Hepatocyte (in vitro differentiated cells): ENCODE measurements at regions not wholly inside any gene's neighbourhood (a gene's known extent, or its start where the extent isn't known, plus 50 kb on each side); places are given as distances from the start of the nearest gene placed in this dataset.

ENCODE experiments used
- DNase-seq: peaks from one replicate; pipeline ENCODE4 v3.0.0-alpha.2; 2016; ENCODE audit warnings: low spot score
- H2AFZ ChIP-seq: fragments of 200-600 bp; sonication (generic); 2 replicates; pipeline ENCODE4 v1.6.0; 2016; ENCODE audit warnings: antibody characterized with exemption, mild to moderate bottlenecking
- H3K27ac ChIP-seq: fragments of 200-600 bp; sonication (generic); 2 replicates; pipeline ENCODE4 v1.5.1; 2016; ENCODE audit warnings: mild to moderate bottlenecking
- H3K27me3 ChIP-seq: fragments of 200-600 bp; sonication (generic); 2 replicates; pipeline ENCODE4 v1.6.1; 2016
- H3K36me3 ChIP-seq: fragments of 200-600 bp; sonication (generic); replicated peaks from 2 replicates; pipeline ENCODE4 v1.5.1; 2016; ENCODE audit warnings: low read depth; ENCODE audit not compliant: insufficient read depth
- H3K4me1 ChIP-seq: fragments of 200-600 bp; sonication (generic); 2 replicates; pipeline ENCODE4 v1.5.1; 2016; ENCODE audit warnings: mild to moderate bottlenecking, moderate library complexity; ENCODE audit not compliant: insufficient read depth
- H3K4me2 ChIP-seq: fragments of 200-600 bp; sonication (generic); 2 replicates; pipeline ENCODE4 v1.6.0; 2016
- H3K4me3 ChIP-seq: fragments of 200-600 bp; sonication (generic); 2 replicates; pipeline ENCODE4 v1.5.1; 2016; ENCODE audit warnings: mild to moderate bottlenecking
- H3K79me2 ChIP-seq: fragments of 200-600 bp; sonication (generic); 2 replicates; pipeline ENCODE4 v1.6.0; 2017; ENCODE audit warnings: mild to moderate bottlenecking
- H3K9me2 ChIP-seq: fragments of 200-600 bp; sonication (generic); replicated peaks from 2 replicates; pipeline ENCODE4 v1.6.0; 2017; ENCODE audit warnings: mild to moderate bottlenecking; ENCODE audit not compliant: insufficient read depth
- H3K9me3 ChIP-seq: fragments of 200-600 bp; sonication (generic); 2 replicates; pipeline ENCODE4 v1.5.1; 2016; ENCODE audit warnings: low read depth, mild to moderate bottlenecking
- H4K20me1 ChIP-seq: fragments of 200-600 bp; sonication (generic); 2 replicates; pipeline ENCODE4 v1.6.0; 2016; ENCODE audit warnings: mild to moderate bottlenecking; ENCODE audit not compliant: insufficient read depth, poor library complexity, severe bottlenecking
- EZH2 ChIP-seq: fragments of 200-600 bp; sonication (generic); IDR thresholded peaks from 2 replicates; pipeline ENCODE4 v1.6.1; 2016; ENCODE audit warnings: antibody characterized with exemption, mild to moderate bottlenecking, borderline replicate concordance
- EZH2phosphoT487 ChIP-seq: fragments of 200-600 bp; sonication (generic); IDR thresholded peaks from one replicate; pipeline ENCODE4 v1.6.1; 2018; ENCODE audit warnings: antibody characterized with exemption, mild to moderate bottlenecking, low read depth, moderate library complexity; ENCODE audit not compliant: unreplicated experiment, severe bottlenecking
- WGBS: methylation state at CpG from one replicate; pipeline ENCODE4 v1.1.6; 2016; ENCODE audit warnings: low lambda C conversion rate; ENCODE audit errors: missing lambda C conversion rate; 5-methylcytosine and 5-hydroxymethylcytosine counted together
- TF ChIP-seq, protein P1 (sequence below): fragments of 200-600 bp; sonication (generic); IDR thresholded peaks from 2 replicates; pipeline ENCODE4 v1.5.1; 2016; ENCODE audit warnings: antibody characterized with exemption, mild to moderate bottlenecking; ENCODE audit not compliant: poor library complexity

DNA sequence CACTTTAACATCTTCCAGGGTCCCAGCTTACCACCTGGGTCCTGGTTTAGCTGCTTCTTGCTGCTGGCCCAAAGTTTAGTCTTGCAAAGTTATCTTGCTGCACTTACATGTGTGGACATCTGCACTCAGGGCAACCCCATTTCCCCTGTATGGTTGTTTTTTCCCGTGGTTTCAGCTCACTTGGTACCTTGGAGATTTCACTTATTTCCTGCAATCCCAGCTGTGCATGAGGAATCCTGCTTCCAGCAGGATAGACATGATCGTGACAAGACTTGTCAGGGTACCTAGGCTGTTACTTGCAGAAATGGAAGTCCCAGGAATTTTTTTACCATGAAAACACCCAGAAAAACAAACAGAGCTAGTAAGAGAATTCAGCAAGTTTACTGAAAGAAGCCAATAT lies 95.9 kb upstream of the LEP start:
- no peaks in the 10 kb centered on the region for H3K4me1 ChIP-seq
- no peak for DNase-seq
- H3K9me3 ChIP-seq, result no peaks in the 10 kb centered on the region
- no peak overlapping the region for H3K4me3 ChIP-seq
- H3K9me2 ChIP-seq, result no peaks in the 10 kb centered on the region
- WGBS, result 71% methylated on average over 2 of the region's 2 CpGs
- no peak overlapping the region for H3K27ac ChIP-seq
- no peaks in the 10 kb centered on the region for H4K20me1 ChIP-seq
- no peaks in the 10 kb centered on the region for H3K36me3 ChIP-seq
- peaks cover 41% of the 10 kb centered on the region for H3K27me3 ChIP-seq
- no peak overlapping the region for H3K4me2 ChIP-seq
- no peak overlapping the region for H2AFZ ChIP-seq
- TF ChIP-seq EZH2 (no peak), EZH2phosphoT487 (no peak)
- H3K79me2 ChIP-seq, result no peaks in the 10 kb centered on the region

DNA sequence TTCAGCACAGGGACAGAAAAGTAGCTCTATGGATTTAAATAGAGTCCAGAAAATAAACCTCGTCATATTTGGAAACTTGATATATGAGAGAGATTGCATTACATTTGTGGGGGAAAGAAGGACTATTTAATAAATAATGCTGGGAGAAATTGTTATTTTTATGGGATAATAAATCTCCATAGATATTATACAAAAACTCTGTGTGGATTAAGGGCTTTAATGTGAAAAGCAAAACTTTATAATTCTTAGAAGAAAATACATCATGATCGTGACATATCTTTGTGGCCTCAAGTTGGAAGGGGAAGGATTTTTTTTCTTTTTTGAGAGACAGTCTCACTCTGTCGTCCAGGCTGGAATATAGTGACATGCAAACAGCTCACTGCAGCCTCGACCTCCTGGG lies 95.0 kb upstream of the LEP start:
- no peak for DNase-seq
- H2AFZ ChIP-seq, result no peak overlapping the region
- H3K79me2 ChIP-seq, result no peaks in the 10 kb centered on the region
- H3K9me2 ChIP-seq, result no peaks in the 10 kb centered on the region
- TF ChIP-seq, protein P1, sequence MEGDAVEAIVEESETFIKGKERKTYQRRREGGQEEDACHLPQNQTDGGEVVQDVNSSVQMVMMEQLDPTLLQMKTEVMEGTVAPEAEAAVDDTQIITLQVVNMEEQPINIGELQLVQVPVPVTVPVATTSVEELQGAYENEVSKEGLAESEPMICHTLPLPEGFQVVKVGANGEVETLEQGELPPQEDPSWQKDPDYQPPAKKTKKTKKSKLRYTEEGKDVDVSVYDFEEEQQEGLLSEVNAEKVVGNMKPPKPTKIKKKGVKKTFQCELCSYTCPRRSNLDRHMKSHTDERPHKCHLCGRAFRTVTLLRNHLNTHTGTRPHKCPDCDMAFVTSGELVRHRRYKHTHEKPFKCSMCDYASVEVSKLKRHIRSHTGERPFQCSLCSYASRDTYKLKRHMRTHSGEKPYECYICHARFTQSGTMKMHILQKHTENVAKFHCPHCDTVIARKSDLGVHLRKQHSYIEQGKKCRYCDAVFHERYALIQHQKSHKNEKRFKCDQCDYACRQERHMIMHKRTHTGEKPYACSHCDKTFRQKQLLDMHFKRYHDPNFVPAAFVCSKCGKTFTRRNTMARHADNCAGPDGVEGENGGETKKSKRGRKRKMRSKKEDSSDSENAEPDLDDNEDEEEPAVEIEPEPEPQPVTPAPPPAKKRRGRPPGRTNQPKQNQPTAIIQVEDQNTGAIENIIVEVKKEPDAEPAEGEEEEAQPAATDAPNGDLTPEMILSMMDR, result no peak
- TF ChIP-seq EZH2phosphoT487 (no peak), EZH2 (no peak)
- no peaks in the 10 kb centered on the region for H3K9me3 ChIP-seq
- no peak overlapping the region for H3K4me3 ChIP-seq
- no peak overlapping the region for H3K27ac ChIP-seq
- no peaks in the 10 kb centered on the region for H4K20me1 ChIP-seq
- 71% methylated on average over 4 of the region's 4 CpGs for WGBS
- H3K4me2 ChIP-seq, result no peak overlapping the region
- H3K36me3 ChIP-seq, result no peaks in the 10 kb centered on the region
- peaks cover 50% of the 10 kb centered on the region for H3K27me3 ChIP-seq
- no peaks in the 10 kb centered on the region for H3K4me1 ChIP-seq

DNA sequence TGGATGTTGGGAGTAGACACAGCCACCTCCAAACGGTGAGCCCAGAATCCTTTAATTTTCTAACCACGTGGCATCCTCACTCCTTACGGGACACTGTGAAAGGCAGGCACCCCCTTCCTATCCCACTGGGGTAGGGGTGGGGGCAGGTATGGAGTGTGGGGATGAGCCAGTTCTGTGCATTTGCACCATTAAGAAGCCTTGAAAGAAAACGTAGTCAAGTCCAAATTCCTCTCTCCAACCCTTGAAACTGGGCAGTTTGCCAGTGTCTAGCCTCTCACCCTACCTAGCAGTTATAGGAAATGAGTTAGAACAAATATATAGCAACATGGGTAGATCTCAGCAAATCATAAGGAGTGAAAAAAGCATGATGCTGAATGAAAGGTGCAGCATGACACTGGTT lies 92.4 kb upstream of the LEP start:
- H2AFZ ChIP-seq, result no peak overlapping the region
- DNase-seq, result no peak
- 59% methylated on average over 4 of the region's 4 CpGs for WGBS
- no peaks in the 10 kb centered on the region for H3K79me2 ChIP-seq
- H3K27ac ChIP-seq, result no peak overlapping the region
- no peaks in the 10 kb centered on the region for H3K9me3 ChIP-seq
- no peaks in the 10 kb centered on the region for H3K9me2 ChIP-seq
- no peaks in the 10 kb centered on the region for H4K20me1 ChIP-seq
- H3K4me1 ChIP-seq, result no peaks in the 10 kb centered on the region
- H3K4me3 ChIP-seq, result no peak overlapping the region
- TF ChIP-seq EZH2phosphoT487 (no peak), EZH2 (no peak)
- TF ChIP-seq, protein P1, result no peak
- peaks cover 47% of the 10 kb centered on the region for H3K27me3 ChIP-seq
- H3K4me2 ChIP-seq, result no peak overlapping the region
- no peaks in the 10 kb centered on the region for H3K36me3 ChIP-seq

DNA sequence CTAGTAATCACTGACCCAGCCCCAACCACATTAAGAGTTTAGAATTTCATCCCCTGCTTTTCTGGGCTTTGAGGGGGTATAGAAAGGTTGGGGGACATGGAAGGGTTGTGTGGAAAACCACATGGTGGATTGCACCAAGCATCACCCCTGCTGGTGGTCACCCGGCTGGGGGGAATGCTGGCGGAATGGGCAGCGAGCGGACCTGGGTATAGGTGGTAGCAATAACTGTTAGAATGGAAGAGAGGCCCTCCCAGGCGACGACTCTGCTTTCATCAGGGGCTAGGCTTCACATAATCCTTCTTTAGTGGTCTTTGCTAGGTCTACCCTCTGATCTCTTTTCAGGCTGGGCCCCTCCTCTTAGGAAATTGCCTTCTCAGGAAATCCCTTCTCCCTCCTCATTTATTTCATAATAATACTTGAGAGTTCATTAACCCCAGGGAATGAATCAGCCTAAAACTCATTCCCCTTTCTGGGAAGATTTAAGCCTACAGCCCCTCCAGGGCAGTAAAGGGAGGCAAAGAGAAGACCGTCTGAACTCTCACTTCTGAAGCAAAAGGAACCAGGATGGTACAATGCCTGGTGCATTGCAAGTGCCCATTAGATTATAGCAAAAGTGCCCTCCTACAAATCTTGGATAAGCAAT lies 90.7 kb upstream of the LEP start:
- Histone ChIP-seq H3K4me1 (no peaks in the 10 kb centered on the region), H3K9me2 (no peaks in the 10 kb centered on the region), H4K20me1 (no peaks in the 10 kb centered on the region), H3K79me2 (no peaks in the 10 kb centered on the region), H3K9me3 (no peaks in the 10 kb centered on the region), H3K27me3 (peaks cover 53% of the 10 kb centered on the region), H3K4me2 (no peak overlapping the region), H3K27ac (no peak overlapping the region), H3K4me3 (no peak overlapping the region), H3K36me3 (no peaks in the 10 kb centered on the region), H2AFZ (no peak overlapping the region)
- DNase-seq, result no peak
- TF ChIP-seq, protein P1, result no peak
- TF ChIP-seq EZH2 (no peak), EZH2phosphoT487 (no peak)
- WGBS, result 87% methylated on average over 7 of the region's 7 CpGs
